ENCODE measurements at regions not wholly inside any gene's neighbourhood (a gene's known extent, or its start where the extent isn't known, plus 50 kb on each side); places are given as distances from the start of the nearest gene placed in this dataset.

DNA sequence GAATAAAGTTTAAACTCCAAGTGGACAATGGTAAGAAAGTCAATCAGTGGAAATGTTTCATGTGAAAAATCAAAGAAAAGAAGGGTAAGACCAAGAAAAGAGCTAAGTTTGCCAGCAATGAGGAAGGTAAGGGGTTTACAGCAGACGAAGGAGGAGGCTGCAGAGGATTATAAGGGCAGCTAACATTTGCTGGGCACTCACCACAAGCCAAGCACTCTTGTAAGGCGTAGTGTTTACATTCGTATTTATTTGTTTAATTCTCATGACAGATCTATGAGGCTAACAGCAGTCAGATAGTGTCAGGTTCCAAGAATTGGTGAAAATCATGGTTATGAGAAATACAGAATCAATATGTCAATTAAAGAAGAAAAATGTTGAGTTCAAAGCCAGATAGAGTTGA, 75.2 kb upstream of the NGF start:
- no peak for DNase-seq

DNA sequence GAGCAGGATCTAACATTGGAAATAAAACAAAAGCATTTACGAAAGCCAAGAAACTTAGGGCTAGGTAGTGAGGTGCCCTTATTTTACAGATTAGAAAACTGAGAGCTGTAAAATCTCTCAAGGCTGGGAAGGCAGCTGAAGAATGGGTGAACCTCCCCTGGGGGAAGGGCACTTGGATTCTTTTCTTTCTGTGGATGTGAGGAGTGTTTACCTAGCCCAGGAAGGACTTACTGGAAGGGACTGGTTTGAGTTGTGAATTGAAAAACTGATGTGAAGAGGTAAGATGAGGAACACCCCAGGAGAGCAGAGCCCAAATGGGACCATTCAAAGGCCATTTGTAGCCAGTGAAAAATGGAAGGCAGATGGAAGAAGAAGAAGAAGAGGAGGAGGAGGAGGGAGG, 74.7 kb upstream of the NGF start:
- no peak for DNase-seq

DNA sequence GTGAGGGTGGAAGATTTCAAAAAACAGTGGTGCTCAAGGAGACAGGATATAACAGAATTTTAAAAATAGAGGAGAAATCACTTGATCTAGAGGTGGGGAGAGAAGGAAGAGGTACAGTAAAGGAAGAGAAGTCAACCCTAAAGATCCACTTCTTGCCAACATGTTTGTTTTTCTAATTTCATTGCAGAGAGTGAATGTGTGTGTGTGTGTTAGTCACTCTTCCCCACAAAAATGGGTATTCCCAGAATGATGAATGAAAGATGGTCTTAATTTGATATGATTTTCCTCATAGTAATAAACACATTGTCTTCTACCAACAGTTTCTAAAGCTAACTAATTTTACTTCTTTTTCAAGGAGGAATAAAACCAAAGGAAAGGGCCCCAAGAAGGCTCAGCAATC, 74.2 kb upstream of the NGF start:
- no peak for DNase-seq

DNA sequence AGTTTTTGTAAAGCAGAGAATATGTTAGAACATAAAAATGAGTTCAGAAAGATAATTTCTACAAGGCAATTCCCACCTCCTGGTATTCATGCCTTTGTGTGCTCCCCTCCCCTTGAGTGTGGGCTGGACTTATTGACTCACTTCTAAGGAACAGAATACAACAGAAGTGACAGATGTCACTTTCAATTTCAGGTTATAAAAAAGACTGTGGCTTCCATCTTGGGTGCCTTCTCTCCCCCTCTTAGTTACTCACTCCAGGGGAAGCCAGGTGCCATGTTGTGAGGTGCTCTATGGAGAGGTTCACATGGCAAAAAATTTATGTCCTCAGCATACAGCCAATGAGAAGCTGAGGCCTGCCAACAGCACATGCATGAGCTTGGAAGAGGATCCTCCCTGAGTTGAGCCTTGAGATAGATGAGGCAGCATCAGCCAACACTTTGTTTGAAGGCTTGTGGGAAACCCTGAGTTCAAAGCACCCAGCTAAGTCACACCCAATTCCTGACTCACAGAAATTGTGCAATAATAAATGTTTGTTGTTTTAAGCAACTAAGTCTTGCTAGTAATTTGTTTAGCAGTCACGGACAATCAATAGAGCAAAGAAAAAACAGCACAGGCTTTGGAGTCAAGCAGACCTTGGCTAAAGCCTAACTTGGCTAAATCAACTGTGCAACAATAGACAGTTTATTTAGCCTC, 73.5 kb upstream of the NGF start:
- DNase-seq, result no peak

DNA sequence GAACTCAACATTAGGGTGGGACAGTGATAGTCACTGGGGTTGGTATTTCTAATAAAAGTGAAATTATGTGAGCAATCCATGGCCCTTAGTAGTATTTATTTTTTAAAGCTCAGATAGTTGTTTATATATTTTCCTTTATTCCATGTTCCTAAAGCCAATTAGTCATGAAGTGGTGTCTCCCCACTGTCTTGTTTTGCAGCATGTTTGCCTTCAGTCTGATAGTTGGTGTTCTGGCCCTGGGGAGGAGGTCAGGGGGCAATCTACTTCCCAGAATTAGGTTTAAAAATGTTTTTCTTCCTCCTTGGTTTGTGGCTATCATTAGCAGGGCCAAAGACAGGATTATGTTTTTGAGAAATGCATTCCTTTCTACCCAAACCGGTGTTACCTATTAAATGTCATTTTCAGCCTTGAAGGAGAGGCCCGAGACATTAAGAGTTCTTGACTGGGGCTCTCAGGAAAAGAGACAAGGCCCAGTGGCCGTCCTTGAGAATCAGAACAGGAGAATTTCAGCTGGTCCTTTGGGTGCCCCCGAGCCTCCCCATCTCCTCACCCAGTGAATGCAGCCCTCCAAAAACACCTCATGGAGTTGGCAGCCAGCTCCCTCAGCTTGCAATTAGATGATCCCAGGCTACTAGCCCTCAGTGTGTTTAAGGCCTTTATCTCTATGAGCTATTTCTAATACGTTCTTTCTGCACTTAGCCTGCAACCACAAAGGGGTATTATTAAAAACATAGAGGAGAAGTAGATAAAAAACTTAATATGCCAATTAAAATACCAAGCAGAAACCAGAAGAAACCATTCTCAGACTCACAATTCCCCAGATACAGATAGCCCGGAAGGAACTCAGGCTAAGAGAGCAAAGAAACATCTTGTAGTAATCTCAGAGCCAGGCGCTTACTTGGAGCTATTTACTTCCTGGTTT, 71.3 kb upstream of the NGF start:
- no peak for DNase-seq

DNA sequence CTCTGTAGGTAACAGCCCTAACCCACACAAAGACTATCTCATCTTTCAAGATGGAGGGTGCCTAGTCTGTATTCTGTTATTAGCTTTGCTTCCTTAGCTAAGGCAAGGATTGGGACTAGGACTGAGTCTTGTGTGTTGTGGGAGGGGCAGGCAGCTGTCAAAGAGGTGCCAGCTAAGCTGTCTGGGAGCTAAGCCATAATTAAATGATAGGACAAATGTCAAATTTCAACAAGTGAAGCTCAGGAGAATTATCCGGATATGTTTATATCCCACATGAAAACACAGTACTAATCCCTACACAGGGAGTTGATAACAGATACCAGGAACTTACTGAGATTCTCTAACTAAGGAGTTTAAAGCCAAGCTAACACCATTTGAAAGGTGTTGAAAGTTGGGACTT, 70.5 kb upstream of the NGF start:
- no peak for DNase-seq

DNA sequence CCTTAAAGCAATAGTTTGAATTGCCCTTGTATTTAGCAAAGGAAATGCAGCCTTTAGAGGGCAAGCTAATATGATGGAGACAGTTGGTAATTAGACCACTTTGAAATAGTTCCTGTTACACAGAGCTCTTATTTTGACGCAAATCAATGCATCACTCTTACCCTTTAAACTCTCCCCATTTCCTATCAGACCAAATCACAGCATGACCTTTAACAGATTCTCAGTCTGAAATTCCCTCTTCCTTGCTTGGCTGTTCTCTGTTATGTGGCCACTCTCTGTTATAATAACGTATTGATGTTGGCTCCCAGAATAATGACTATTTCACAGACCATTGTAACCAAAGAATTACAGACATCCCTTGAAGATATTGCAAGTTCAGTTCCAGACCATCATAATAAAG, 66.9 kb upstream of the NGF start:
- DNase-seq, result no peak

DNA sequence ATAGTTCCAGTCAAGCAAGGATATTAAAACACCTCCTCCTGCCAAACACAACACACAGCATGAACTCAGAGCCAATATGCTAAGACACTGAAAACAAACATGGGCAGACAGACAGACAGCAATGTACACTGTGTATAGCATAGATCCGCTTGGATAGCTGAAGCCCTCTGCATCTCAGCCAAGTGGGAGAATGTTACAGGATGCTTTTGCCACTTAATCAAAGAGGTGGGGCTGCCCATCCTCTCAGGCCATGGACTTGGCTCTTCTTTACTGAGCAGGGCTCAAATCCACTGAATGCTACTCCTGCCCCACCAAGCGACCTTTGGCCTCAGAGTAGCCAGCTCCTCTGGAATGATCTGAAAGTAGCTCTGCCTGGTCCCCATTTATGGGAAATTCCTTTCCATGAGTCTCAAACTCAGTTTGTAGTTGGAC, 64.7 kb upstream of the NGF start:
- no peak for DNase-seq

DNA sequence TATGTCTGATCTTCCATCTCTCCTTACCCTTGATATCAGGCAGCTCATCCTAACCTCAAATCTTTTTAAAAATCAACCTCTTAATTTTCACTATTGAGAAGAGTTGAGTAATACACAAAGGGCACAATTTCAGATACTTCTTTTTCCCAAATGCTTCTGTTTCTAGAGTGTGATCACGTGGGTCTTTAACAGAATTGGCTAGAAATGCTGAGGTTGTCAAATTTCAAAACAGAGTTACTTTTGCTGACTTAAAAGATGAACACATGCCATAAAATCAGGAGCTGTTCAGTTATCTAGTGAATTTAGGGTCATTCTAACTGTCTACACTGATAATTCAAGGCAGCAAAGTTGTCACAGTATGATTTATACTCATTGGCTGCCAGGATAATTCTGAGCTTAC, 63.6 kb upstream of the NGF start:
- no peak for DNase-seq

DNA sequence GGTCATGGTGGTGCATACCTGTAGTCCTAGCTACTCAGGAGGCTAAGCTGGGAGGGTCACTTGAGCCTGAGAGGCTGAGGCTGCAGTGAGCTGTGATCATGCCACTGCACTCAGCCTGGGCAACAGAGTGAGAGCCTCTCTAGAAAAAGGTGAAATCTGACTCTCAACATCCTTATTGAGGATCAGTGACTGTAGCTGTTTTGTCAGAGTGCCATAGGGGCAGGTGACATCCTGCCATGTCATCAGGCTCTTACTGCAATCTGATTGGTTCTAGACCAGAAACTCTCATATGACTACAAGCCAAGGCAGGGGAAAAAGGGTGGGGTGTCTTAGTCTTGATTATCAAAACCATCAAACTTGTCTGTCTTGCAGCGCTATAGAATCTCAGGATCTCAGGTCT, 62.8 kb upstream of the NGF start:
- no peak for DNase-seq

DNA sequence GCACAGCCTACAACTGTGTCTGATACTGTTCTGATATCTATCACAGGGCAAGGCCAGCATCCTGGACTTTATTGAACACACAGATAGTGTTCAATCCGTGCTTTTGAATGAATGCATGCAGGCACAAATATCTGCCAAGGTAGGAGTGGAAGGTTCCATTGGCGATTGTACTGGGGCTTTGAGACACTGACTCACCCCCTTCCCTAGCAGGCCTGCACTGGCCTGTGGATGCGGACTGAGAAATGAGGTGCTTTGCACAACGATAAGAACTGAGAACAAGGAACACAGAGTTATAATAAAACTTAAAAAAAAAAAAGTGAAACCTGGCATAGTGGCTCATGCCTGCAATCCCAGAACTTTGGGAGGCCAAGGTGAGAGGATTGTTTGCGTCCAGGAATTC, 62.4 kb upstream of the NGF start:
- DNase-seq, result no peak

DNA sequence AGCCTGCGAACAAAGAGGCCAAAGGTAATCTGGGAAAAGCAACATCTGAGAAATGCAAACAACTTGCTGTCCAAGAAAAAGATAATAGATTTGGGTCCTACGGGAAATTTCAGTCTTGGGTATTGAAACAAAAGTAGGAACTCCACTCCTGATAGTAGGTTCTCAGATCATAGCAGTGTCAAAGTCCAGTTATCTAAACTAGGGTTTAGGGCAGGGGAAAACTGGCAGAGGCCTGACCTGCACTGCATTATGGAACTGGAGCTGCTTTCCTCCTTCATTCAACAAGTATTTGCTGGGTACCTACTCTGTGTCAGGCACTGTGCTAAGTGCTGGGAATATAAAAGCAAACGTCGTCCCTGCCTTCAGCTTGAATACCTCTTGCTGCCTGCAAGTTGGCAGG, 60.7 kb upstream of the NGF start:
- no peak for DNase-seq

Measured in renal pelvis (tissue), 1 donor.